HEK293 (cell line): ENCODE measurements at regions not wholly inside any gene's neighbourhood (a gene's known extent, or its start where the extent isn't known, plus 50 kb on each side); places are given as distances from the start of the nearest gene placed in this dataset.

Experiments used
- CTCF ChIA-PET: fragments of 350-600 bp; formaldehyde crosslinking; extraction: SDS; loops from one replicate; lab custom pipeline; 2021; ENCODE audit warnings: antibody characterized with exemption; lab: Yijun Ruan, JAX
- POLR2A ChIA-PET: fragments of 300-600 bp; formaldehyde crosslinking; extraction: SDS; loops from one replicate; lab custom pipeline; 2020; ENCODE audit warnings: antibody characterized with exemption, inconsistent platforms; lab: Yijun Ruan, JAX
- H3K27ac ChIP-seq: fragments of 200-500 bp; sonication (Bioruptor generic); 2 replicates; pipeline ENCODE4 v1.5.1; 2014; ENCODE audit warnings: low read depth, low read length, control low read depth, inconsistent platforms; ENCODE audit errors: extremely low read depth
- H3K36me3 ChIP-seq, 2 experiments: fragments of 200-500 bp in 1 of 2; sonication (Bioruptor generic) in 1 of 2; 1 replicate in 1 of 2; 2 replicates in 1 of 2; pipeline ENCODE4 v1.5.1; 2014 to 2017; ENCODE audit warnings: inconsistent platforms in 2 of 2, low read length in 2 of 2; ENCODE audit not compliant: control insufficient read depth in 2 of 2, insufficient read depth in 1 of 2
- H3K4me1 ChIP-seq: fragments of 200-500 bp; sonication (Bioruptor generic); 2 replicates; pipeline ENCODE4 v1.5.1; 2014; ENCODE audit warnings: mild to moderate bottlenecking, low read length, inconsistent platforms; ENCODE audit not compliant: control insufficient read depth, insufficient read depth
- H3K4me3 ChIP-seq: 2 replicates; pipeline ENCODE4 v1.5.1; 2011; ENCODE audit warnings: low read depth, mild to moderate bottlenecking, control low read depth, low read length, moderate library complexity
- H3K9me3 ChIP-seq: fragments of 200-500 bp; sonication (Bioruptor generic); 2 replicates; pipeline ENCODE4 v1.5.1; 2014; ENCODE audit warnings: low read depth, low read length, inconsistent platforms; ENCODE audit not compliant: control insufficient read depth, insufficient read depth
- BCL11B ChIP-seq: fragments of 450-650 bp; formaldehyde crosslinking; IDR thresholded peaks from 2 replicates; pipeline ENCODE4 v1.5.1; 2016; ENCODE audit warnings: low read depth, missing biosample characterization, missing genetic modification characterization
- GLI4 ChIP-seq: fragments of 450-650 bp; formaldehyde crosslinking; IDR thresholded peaks from 2 replicates; pipeline ENCODE4 v1.5.1; 2016; ENCODE audit warnings: missing biosample characterization, missing genetic modification characterization
- HOXA7 ChIP-seq: sonication (generic); formaldehyde crosslinking; IDR thresholded peaks from 2 replicates; pipeline ENCODE4 v1.8.1; 2022; ENCODE audit warnings: missing genetic modification reagents, borderline replicate concordance
- KLF7 ChIP-seq: fragments of 450-650 bp; formaldehyde crosslinking; IDR thresholded peaks from 2 replicates; pipeline ENCODE4 v1.5.1; 2016; ENCODE audit warnings: missing biosample characterization, missing genetic modification characterization, borderline replicate concordance
- KLF9 ChIP-seq: fragments of 450-650 bp; formaldehyde crosslinking; IDR thresholded peaks from 2 replicates; pipeline ENCODE4 v1.5.1; 2016; ENCODE audit warnings: missing biosample characterization, missing genetic modification characterization, low read depth
- OSR2 ChIP-seq: fragments of 450-650 bp; formaldehyde crosslinking; IDR thresholded peaks from 2 replicates; pipeline ENCODE4 v1.5.1; 2016; ENCODE audit warnings: missing biosample characterization, missing genetic modification characterization
- ZFP69B ChIP-seq: fragments of 450-650 bp; formaldehyde crosslinking; IDR thresholded peaks from 2 replicates; pipeline ENCODE4 v1.5.1; 2016; ENCODE audit warnings: missing biosample characterization, missing genetic modification characterization
- ZNF311 ChIP-seq: fragments of 450-650 bp; formaldehyde crosslinking; IDR thresholded peaks from 2 replicates; pipeline ENCODE4 v1.5.1; 2017; ENCODE audit warnings: missing biosample characterization, missing genetic modification characterization, borderline replicate concordance
- ZNF426 ChIP-seq: fragments of 450-650 bp; formaldehyde crosslinking; IDR thresholded peaks from 2 replicates; pipeline ENCODE4 v1.5.1; 2017; ENCODE audit warnings: missing biosample characterization, missing genetic modification characterization, mild to moderate bottlenecking, inconsistent platforms, moderate library complexity
- ZNF48 ChIP-seq: fragments of 450-650 bp; formaldehyde crosslinking; IDR thresholded peaks from 2 replicates; pipeline ENCODE4 v1.5.1; 2016; ENCODE audit warnings: missing biosample characterization, missing genetic modification characterization
- ZNF548 ChIP-seq: fragments of 450-650 bp; formaldehyde crosslinking; IDR thresholded peaks from 2 replicates; pipeline ENCODE4 v1.5.1; 2016; ENCODE audit warnings: missing biosample characterization, missing genetic modification characterization
- ZNF654 ChIP-seq: fragments of 450-650 bp; formaldehyde crosslinking; IDR thresholded peaks from 2 replicates; pipeline ENCODE4 v1.5.1; 2016; ENCODE audit warnings: low read depth, missing biosample characterization, missing genetic modification characterization
- ZSCAN4 ChIP-seq: fragments of 450-650 bp; formaldehyde crosslinking; IDR thresholded peaks from 2 replicates; pipeline ENCODE4 v1.5.1; 2017; ENCODE audit warnings: missing biosample characterization, missing genetic modification characterization
- TF ChIP-seq, protein P1 (sequence below): fragments of 450-650 bp; formaldehyde crosslinking; IDR thresholded peaks from 2 replicates; pipeline ENCODE4 v1.5.1; 2017; ENCODE audit warnings: missing biosample characterization, missing genetic modification characterization
- TF ChIP-seq, protein P2 (sequence below): fragments of 450-650 bp; formaldehyde crosslinking; IDR thresholded peaks from 2 replicates; pipeline ENCODE4 v1.5.1; 2016; ENCODE audit warnings: missing biosample characterization, missing genetic modification characterization
- TF ChIP-seq, protein P3 (sequence below): fragments of 450-650 bp; formaldehyde crosslinking; IDR thresholded peaks from 2 replicates; pipeline ENCODE4 v1.5.1; 2017; ENCODE audit warnings: missing biosample characterization, missing genetic modification characterization

GRCh38 chr12:14169281-14169680 lies 187.9 kb upstream of the GRIN2B start:
- TF ChIP-seq ZNF311 (tag by site-specific recombination) = no peak
- TF ChIP-seq, protein P1, sequence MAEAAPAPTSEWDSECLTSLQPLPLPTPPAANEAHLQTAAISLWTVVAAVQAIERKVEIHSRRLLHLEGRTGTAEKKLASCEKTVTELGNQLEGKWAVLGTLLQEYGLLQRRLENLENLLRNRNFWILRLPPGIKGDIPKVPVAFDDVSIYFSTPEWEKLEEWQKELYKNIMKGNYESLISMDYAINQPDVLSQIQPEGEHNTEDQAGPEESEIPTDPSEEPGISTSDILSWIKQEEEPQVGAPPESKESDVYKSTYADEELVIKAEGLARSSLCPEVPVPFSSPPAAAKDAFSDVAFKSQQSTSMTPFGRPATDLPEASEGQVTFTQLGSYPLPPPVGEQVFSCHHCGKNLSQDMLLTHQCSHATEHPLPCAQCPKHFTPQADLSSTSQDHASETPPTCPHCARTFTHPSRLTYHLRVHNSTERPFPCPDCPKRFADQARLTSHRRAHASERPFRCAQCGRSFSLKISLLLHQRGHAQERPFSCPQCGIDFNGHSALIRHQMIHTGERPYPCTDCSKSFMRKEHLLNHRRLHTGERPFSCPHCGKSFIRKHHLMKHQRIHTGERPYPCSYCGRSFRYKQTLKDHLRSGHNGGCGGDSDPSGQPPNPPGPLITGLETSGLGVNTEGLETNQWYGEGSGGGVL (tag by site-specific recombination) = no peak
- no peak for TF ChIP-seq HOXA7
- no peak for TF ChIP-seq BCL11B (tag by site-specific recombination)
- TF ChIP-seq KLF9 (tag by site-specific recombination) = no peak
- ChIA-PET POLR2A (no interaction called here), CTCF (interaction anchor here (0.5 to 1.3 kb wide), 3 partner anchors 16 to 876 kb away, joined by 3 to 5 read pairs (median 3); no protein-coding TSS in a partner anchor)
- Histone ChIP-seq H3K4me3 (no peak overlapping the region), H3K36me3 (no peaks in the 10 kb centered on the region), H3K4me1 (no peaks in the 10 kb centered on the region), H3K27ac (no peak overlapping the region), H3K9me3 (no peaks in the 10 kb centered on the region)

- H3K4me1 ChIP-seq = no peaks in the 10 kb centered on the region
- CTCF ChIA-PET = interaction anchor here (0.6 kb wide), 1 partner anchor 959 kb away, joined by 3 read pairs; no protein-coding TSS in a partner anchor
- POLR2A ChIA-PET = no interaction called here
- H3K36me3 ChIP-seq = no peaks in the 10 kb centered on the region
- no peak overlapping the region for H3K27ac ChIP-seq
- TF ChIP-seq ZNF426 (tag by site-specific recombination) (no peak), ZSCAN4 (tag by site-specific recombination) (no peak), ZNF548 (tag by site-specific recombination) (no peak), OSR2 (tag by site-specific recombination) (no peak), GLI4 (tag by site-specific recombination) (no peak), ZFP69B (tag by site-specific recombination) (no peak), ZNF654 (tag by site-specific recombination) (no peak), ZNF48 (no peak), KLF7 (tag by site-specific recombination) (no peak)
- TF ChIP-seq, protein P2, sequence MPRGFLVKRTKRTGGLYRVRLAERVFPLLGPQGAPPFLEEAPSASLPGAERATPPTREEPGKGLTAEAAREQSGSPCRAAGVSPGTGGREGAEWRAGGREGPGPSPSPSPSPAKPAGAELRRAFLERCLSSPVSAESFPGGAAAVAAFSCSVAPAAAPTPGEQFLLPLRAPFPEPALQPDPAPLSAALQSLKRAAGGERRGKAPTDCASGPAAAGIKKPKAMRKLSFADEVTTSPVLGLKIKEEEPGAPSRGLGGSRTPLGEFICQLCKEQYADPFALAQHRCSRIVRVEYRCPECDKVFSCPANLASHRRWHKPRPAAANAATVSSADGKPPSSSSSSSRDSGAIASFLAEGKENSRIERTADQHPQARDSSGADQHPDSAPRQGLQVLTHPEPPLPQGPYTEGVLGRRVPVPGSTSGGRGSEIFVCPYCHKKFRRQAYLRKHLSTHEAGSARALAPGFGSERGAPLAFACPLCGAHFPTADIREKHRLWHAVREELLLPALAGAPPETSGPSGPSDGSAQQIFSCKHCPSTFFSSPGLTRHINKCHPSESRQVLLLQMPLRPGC (tag by site-specific recombination) = no peak
- TF ChIP-seq, protein P3, sequence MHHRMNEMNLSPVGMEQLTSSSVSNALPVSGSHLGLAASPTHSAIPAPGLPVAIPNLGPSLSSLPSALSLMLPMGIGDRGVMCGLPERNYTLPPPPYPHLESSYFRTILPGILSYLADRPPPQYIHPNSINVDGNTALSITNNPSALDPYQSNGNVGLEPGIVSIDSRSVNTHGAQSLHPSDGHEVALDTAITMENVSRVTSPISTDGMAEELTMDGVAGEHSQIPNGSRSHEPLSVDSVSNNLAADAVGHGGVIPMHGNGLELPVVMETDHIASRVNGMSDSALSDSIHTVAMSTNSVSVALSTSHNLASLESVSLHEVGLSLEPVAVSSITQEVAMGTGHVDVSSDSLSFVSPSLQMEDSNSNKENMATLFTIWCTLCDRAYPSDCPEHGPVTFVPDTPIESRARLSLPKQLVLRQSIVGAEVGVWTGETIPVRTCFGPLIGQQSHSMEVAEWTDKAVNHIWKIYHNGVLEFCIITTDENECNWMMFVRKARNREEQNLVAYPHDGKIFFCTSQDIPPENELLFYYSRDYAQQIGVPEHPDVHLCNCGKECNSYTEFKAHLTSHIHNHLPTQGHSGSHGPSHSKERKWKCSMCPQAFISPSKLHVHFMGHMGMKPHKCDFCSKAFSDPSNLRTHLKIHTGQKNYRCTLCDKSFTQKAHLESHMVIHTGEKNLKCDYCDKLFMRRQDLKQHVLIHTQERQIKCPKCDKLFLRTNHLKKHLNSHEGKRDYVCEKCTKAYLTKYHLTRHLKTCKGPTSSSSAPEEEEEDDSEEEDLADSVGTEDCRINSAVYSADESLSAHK (tag by site-specific recombination) = no peak
- TF ChIP-seq, all 188 proteins: peak for 0
- Histone ChIP-seq H3K4me3 (no peak overlapping the region), H3K9me3 (no peaks in the 10 kb centered on the region)
Observed at GRCh38 chr12:14171106-14171505, 189.7 kb upstream of the GRIN2B start.
